ENCODE measurements at regions not wholly inside any gene's neighbourhood (a gene's known extent, or its start where the extent isn't known, plus 50 kb on each side); places are given as distances from the start of the nearest gene placed in this dataset.

DNA sequence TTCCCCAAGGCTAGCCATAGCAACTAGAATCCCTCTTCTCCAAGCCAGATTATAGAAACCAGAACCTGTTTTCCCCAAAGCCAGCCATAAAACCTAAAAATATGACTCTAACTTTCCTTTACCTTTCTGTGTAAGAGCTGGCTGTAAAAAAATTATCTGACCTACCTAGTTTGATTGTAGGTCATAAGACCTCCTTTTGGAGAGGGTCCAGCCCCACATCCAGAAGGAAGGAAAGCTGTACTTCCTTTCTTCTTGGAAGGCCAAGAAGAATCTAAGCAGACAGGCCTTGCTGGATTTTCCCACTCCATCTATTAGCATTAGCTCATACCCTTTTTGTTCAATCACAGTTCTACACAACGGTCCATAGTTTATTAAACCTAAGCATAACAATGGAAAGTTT is 1006.3 kb downstream of the SORCS3 start:
- TF ChIP-seq, protein P1, sequence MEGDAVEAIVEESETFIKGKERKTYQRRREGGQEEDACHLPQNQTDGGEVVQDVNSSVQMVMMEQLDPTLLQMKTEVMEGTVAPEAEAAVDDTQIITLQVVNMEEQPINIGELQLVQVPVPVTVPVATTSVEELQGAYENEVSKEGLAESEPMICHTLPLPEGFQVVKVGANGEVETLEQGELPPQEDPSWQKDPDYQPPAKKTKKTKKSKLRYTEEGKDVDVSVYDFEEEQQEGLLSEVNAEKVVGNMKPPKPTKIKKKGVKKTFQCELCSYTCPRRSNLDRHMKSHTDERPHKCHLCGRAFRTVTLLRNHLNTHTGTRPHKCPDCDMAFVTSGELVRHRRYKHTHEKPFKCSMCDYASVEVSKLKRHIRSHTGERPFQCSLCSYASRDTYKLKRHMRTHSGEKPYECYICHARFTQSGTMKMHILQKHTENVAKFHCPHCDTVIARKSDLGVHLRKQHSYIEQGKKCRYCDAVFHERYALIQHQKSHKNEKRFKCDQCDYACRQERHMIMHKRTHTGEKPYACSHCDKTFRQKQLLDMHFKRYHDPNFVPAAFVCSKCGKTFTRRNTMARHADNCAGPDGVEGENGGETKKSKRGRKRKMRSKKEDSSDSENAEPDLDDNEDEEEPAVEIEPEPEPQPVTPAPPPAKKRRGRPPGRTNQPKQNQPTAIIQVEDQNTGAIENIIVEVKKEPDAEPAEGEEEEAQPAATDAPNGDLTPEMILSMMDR (IDR thresholded peaks at IDR 0.05) = no peak
- TF ChIP-seq POLR2A (IDR thresholded peaks at IDR 0.05) = no peak
